B cell (primary cell): ENCODE measurements at regions not wholly inside any gene's neighbourhood (a gene's known extent, or its start where the extent isn't known, plus 50 kb on each side); places are given as distances from the start of the nearest gene placed in this dataset.

Experiments used
- ATAC-seq: fragments of 200-7000 bp; cut with Tn5 transposase; one replicate; pipeline ENCODE4 v1.10.0; 2021; ENCODE audit warnings: low read depth, mild to moderate bottlenecking, moderate number of reproducible peaks, moderate library complexity
- CTCF ChIA-PET: fragments of 350-600 bp; sonication (Branson Sonifier 250); formaldehyde crosslinking; loops from one replicate; lab custom pipeline; 2021; ENCODE audit warnings: antibody characterized with exemption, inconsistent platforms; lab: Charles Lee
- POLR2A ChIA-PET: fragments of 350-600 bp; sonication (Branson Sonifier 250); formaldehyde crosslinking; loops from one replicate; lab custom pipeline; 2021; ENCODE audit warnings: antibody characterized with exemption; lab: Charles Lee
- DNase-seq: peaks from one replicate; pipeline ENCODE4 v3.0.0; 2013
- H2AFZ ChIP-seq: 2 replicates; pipeline ENCODE4 v1.6.1; 2012; ENCODE audit warnings: mild to moderate bottlenecking, low read depth, low read length; ENCODE audit not compliant: insufficient read depth, poor library complexity, severe bottlenecking
- H3K27ac ChIP-seq, 2 donors: 1 replicate in 1 of 2; 2 replicates in 1 of 2; pipeline ENCODE4 v1.5.1; 2012 to 2013; ENCODE audit warnings: low read length in 2 of 2, mild to moderate bottlenecking in 2 of 2, moderate library complexity in 1 of 2
- H3K27me3 ChIP-seq, 4 experiments: fragments of 200-600 bp in 1 of 4; sonication (generic) in 1 of 4; replicated peaks in 1 of 4; 1 replicate in 2 of 4; 2 replicates in 2 of 4; pipeline versions ENCODE4 v1.6.1 to v1.7.0; 2013 to 2016; ENCODE audit warnings: low read length in 3 of 4, mild to moderate bottlenecking in 2 of 4, mixed read lengths in 1 of 4, moderate library complexity in 1 of 4; ENCODE audit not compliant: insufficient read depth in 4 of 4, control insufficient read depth in 3 of 4; ENCODE audit errors: control extremely low read depth in 1 of 4
- H3K36me3 ChIP-seq, 2 experiments: replicated peaks in 1 of 2; 1 replicate in 1 of 2; 2 replicates in 1 of 2; pipeline versions ENCODE4 v1.6.1 to v1.7.1; 2013; ENCODE audit warnings: low read length in 1 of 2; ENCODE audit not compliant: insufficient read depth in 2 of 2, control insufficient read depth in 1 of 2; ENCODE audit errors: control extremely low read depth in 1 of 2, extremely low read depth in 1 of 2
- H3K4me1 ChIP-seq, 2 donors: fragments of 200-600 bp in 1 of 2; sonication (generic) in 1 of 2; 1 replicate in 1 of 2; 2 replicates in 1 of 2; pipeline versions ENCODE4 v1.5.1 to v1.6.1; 2013 to 2017; ENCODE audit warnings: low read length in 2 of 2; ENCODE audit not compliant: control insufficient read depth in 2 of 2, insufficient read depth in 2 of 2
- H3K4me2 ChIP-seq: replicated peaks from 2 replicates; pipeline ENCODE3; 2012; ENCODE audit warnings: mild to moderate bottlenecking, low read depth, low read length; ENCODE audit not compliant: poor library complexity, severe bottlenecking
- H3K4me3 ChIP-seq, 5 experiments: fragments of 200-600 bp in 1 of 5; sonication (generic) in 1 of 5; 1 replicate in 3 of 5; 2 replicates in 2 of 5; pipeline versions ENCODE4 v1.5.1 to v1.7.0; 2011 to 2016; ENCODE audit warnings: low read length in 4 of 5, mild to moderate bottlenecking in 4 of 5, low read depth in 2 of 5, control low read depth in 1 of 5, moderate library complexity in 1 of 5; ENCODE audit not compliant: insufficient read depth in 1 of 5; ENCODE audit errors: control extremely low read depth in 1 of 5, extremely low read depth in 1 of 5
- H3K79me2 ChIP-seq: fragments of 200-600 bp; sonication (generic); one replicate; pipeline ENCODE4 v1.6.0; 2016; ENCODE audit warnings: low read length; ENCODE audit not compliant: control insufficient read depth, insufficient read depth
- H3K9ac ChIP-seq: fragments of 200-600 bp; sonication (generic); 2 replicates; pipeline ENCODE4 v1.6.1; 2017; ENCODE audit warnings: mild to moderate bottlenecking, low read length, moderate library complexity
- H3K9me3 ChIP-seq, 3 donors: one replicate each; pipeline versions ENCODE4 v1.6.1 to v1.7.1; 2013; ENCODE audit warnings: low read length in 2 of 3; ENCODE audit not compliant: control insufficient read depth in 2 of 3, insufficient read depth in 1 of 3; ENCODE audit errors: control extremely low read depth in 1 of 3
- H4K20me1 ChIP-seq: 2 replicates; pipeline ENCODE4 v1.6.0; 2012; ENCODE audit warnings: mild to moderate bottlenecking, low read length; ENCODE audit not compliant: insufficient read depth, control insufficient read depth, poor library complexity, severe bottlenecking
- H3K27ac Mint-ChIP-seq: one replicate; pipeline ENCODE4 v1.8.0; 2021; ENCODE audit warnings: mixed read lengths
- H3K27me3 Mint-ChIP-seq: one replicate; pipeline ENCODE4 v1.8.0; 2021; ENCODE audit warnings: mixed read lengths
- H3K4me1 Mint-ChIP-seq: one replicate; pipeline ENCODE4 v1.8.0; 2021; ENCODE audit warnings: mixed read lengths
- H3K4me3 Mint-ChIP-seq: one replicate; pipeline ENCODE4 v1.8.0; 2021; ENCODE audit warnings: mixed read lengths
- H3K9me3 Mint-ChIP-seq: one replicate; pipeline ENCODE4 v1.8.0; 2022; ENCODE audit warnings: mixed read lengths; ENCODE audit not compliant: insufficient read depth
- CTCF ChIP-seq: fragments of 200-600 bp; IDR thresholded peaks from one replicate; pipeline ENCODE4 v1.8.0; 2022; ENCODE audit warnings: antibody characterized with exemption, mild to moderate bottlenecking
- EZH2 ChIP-seq: IDR thresholded peaks from 2 replicates; pipeline ENCODE4 v1.6.1; 2012; ENCODE audit warnings: borderline replicate concordance, low read depth, mild to moderate bottlenecking, moderate library complexity, low read length; ENCODE audit not compliant: insufficient read depth, poor library complexity, severe bottlenecking
- WGBS: methylation state at CpG from one replicate; pipeline ENCODE4 v1.1.5; 2013; ENCODE audit warnings: missing lambda C conversion rate; ENCODE audit not compliant: insufficient coverage; 5-methylcytosine and 5-hydroxymethylcytosine counted together
- intact Hi-C: fragments of 100-400 bp; cut with micrococcal nuclease; formaldehyde crosslinking; loops from one replicate; pipeline ENCODE4 v1.10.0; 2022

- no peak overlapping the region for H3K4me2 ChIP-seq
- H3K27ac Mint-ChIP-seq, result no peak overlapping the region
- H3K9me3 Mint-ChIP-seq, result no peaks in the 10 kb centered on the region
- no peak overlapping the region for H3K4me3 Mint-ChIP-seq
- DNase-seq (no peak), ATAC-seq (no peak)
- no peaks in the 10 kb centered on the region for H3K9me3 ChIP-seq
- no peak overlapping the region for H3K4me3 ChIP-seq
- no peak overlapping the region for H2AFZ ChIP-seq
- H3K79me2 ChIP-seq, result no peaks in the 10 kb centered on the region
- H4K20me1 ChIP-seq, result no peaks in the 10 kb centered on the region
- no CpG with 5 or more reads among the region's 2 CpGs for WGBS
- H3K4me1 Mint-ChIP-seq, result no peaks in the 10 kb centered on the region
- TF ChIP-seq EZH2 (no peak), CTCF (no peak)
- no peaks in the 10 kb centered on the region for H3K27me3 Mint-ChIP-seq
- no peaks in the 10 kb centered on the region for H3K4me1 ChIP-seq
- H3K36me3 ChIP-seq, result no peaks in the 10 kb centered on the region
- ChIA-PET POLR2A (no interaction called here), CTCF (no interaction called here)
- intact Hi-C loops, result no loop called here
- H3K27me3 ChIP-seq, result no peaks in the 10 kb centered on the region
- no peak overlapping the region for H3K27ac ChIP-seq
- H3K9ac ChIP-seq, result no peak overlapping the region
Observed at GRCh38 chr6:84606860-84607259, 157.5 kb downstream of the TBX18 start.

GRCh38 chr6:84605298-84605697, 159.1 kb downstream of the TBX18 start:
- no peaks in the 10 kb centered on the region for H3K27me3 ChIP-seq
- H3K27ac Mint-ChIP-seq, result no peak overlapping the region
- WGBS, result no CpG with 5 or more reads among the region's 1 CpG
- no peaks in the 10 kb centered on the region for H3K4me1 ChIP-seq
- no peaks in the 10 kb centered on the region for H3K79me2 ChIP-seq
- no peak overlapping the region for H3K4me2 ChIP-seq
- no peak overlapping the region for H3K27ac ChIP-seq
- H2AFZ ChIP-seq, result no peak overlapping the region
- ATAC-seq (no peak), DNase-seq (no peak)
- H3K9me3 ChIP-seq, result no peaks in the 10 kb centered on the region
- ChIA-PET POLR2A (no interaction called here), CTCF (no interaction called here)
- no peak overlapping the region for H3K9ac ChIP-seq
- no peaks in the 10 kb centered on the region for H3K4me1 Mint-ChIP-seq
- no peaks in the 10 kb centered on the region for H3K36me3 ChIP-seq
- no peak overlapping the region for H3K4me3 ChIP-seq
- no peaks in the 10 kb centered on the region for H4K20me1 ChIP-seq
- H3K4me3 Mint-ChIP-seq, result no peak overlapping the region
- TF ChIP-seq CTCF (no peak), EZH2 (no peak)
- intact Hi-C loops, result no loop called here
- no peaks in the 10 kb centered on the region for H3K9me3 Mint-ChIP-seq
- H3K27me3 Mint-ChIP-seq, result no peaks in the 10 kb centered on the region
